GM11168 (cell line): ENCODE measurements at regions not wholly inside any gene's neighbourhood (a gene's known extent, or its start where the extent isn't known, plus 50 kb on each side); places are given as distances from the start of the nearest gene placed in this dataset.

ENCODE experiments used
- in situ Hi-C: fragments of 300-500 bp; cut with MboI; formaldehyde crosslinking; loops from one replicate; pipeline ENCODE4 v1.12.0; 2022; ENCODE audit warnings: low sequenced_read_pairs; ENCODE audit not compliant: unreplicated experiment

DNA sequence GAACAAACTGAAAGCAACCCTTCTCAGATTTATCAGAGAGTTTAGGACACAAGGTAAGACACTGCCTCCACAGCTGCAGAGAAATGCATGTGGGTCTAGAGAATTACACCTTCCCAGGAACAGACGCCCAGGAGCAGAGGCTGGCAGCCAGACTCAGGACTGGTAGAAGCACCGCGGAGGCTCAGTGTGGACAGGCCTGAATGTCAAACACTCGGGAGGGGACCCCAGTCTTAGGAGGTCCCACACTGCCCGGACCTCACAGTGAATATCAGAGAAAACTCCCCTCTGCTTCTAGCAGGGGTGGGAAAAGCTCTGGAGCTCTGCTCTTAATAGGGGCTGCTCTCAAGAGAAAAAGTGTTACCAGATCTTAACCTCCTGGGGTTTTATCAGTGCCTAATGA, 952.7 kb downstream of the BRD1 start:
- in situ Hi-C loops, result no loop called here

DNA sequence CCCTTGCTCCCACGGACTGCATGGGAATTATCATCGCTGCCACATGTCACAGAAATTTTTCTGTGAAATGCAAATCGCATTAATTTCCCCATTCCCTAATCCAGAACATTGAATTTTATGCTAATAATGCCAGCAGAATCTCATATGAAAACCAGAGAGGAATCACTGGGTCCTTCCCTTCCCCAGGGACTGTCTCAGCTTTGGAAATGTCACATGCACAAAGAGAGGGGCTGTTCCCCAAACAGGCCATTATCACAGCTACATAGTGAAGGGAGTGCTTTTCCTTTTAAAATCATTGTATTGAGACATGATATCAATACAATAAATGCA, 954.5 kb downstream of the BRD1 start:
- in situ Hi-C loops, result no loop called here

DNA sequence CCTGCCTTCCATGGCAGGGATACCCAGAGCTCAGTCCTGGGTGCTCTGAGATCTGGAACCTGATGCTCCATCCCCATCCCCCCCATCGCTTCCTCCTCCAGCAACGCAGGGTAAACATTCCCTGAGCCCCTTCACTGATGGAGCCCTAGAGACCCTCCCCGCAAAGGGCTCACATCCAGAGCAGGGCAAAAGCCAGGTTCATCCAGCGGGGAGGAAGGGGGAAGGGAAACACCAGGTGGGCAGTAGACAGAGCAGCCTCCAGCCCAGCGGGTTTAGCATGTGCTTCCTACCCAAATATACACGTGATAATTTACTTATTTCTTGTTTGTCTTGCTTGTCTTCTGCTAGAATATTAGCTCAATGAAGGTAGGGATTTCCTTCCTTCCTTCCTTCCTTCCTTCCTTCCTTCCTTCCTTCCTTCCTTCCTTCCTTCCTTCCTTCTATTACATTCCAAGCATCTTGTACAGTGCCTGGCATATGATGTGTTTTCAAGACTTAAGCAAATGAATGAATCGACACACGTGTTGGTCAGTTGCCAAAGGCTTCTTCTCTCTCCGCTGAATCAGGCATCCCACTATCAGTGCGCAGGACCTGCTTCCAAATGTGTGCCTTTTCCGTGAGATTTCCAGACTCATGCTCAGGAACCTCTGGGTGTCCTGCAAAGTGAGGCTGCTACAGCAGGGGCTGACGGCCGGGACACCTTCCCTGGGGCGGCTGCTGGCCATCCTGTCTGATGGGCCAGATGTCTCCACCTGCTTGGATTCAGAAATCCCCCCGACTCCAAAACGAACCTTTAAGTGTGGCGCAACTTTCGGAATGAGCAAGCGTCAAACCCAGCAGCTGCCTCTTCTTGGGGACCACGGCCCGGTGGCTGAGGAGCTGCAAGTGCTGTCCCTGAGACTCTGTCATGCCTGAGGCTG, 955.1 kb downstream of the BRD1 start:
- in situ Hi-C loops, result no loop called here

DNA sequence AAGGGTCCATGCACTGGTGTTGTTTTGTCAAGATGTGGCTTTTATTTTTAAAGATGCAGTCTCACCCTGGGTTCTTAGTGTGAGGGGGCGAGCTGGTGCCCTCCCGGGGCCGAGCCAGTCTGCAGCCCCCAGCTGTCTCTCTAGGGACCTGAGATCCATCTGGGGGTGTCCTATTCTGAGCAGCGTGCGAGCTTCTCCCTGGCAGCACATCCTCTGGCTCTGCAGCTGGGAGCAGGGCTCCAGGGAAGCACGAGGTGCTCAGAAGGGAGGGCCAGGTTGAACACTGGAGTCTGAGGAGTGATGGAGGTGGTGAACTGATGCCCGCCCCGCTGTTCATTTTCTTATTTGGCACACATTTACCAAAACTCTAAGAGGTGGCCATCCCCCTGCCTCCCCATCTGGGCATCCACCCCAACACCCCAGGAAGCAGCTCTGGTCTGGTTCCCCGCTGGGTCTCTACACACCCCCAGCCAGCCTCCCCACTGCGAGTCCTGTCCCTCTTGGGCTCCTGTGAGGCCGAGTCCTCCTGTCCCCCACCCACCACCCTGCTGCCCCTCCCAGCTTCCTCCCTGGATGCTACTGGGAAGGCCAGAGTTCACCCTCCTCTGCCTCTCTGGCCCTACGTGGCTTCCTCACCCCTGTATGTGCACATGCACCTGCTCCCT, 956.4 kb downstream of the BRD1 start:
- in situ Hi-C loops, result no loop called here

DNA sequence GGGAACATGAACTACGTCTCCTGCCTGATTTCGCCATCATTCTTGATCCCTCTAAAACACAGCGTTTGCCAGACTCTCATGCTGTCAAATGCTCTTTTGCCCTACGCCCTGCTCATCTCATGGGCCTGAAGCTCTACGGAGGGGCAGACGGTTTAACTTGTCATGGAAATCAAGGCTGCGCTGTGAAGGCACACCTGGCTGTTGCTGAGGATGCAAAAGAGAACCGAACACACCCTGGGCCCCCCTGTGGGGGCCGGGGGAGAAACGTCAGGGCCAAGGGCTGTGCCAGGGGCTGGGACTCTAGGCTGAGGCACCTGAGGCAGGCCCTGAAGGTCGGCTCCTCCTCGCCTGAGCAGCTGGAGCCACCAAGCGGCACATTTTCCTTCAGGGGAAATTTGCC, 957.2 kb downstream of the BRD1 start:
- in situ Hi-C loops, result no loop called here

DNA sequence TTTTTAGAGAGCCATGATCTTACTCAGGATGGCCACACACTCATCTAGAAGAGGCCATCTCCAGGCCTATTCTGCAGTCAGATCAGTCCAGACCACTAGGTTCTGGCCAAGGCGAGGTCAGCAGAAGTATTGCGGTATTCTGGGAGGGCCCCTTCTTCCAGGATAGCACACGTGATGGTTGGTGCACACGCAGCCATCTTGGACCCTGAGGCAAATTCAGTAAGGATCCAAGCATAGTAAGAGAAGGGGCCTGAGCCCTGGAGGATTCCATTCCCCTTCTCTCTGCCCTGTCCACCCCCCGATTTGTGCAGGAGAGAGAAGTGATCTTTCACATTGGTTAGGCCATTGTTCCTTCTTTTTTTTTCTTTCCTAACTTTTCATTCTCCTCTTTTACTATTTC, 957.9 kb downstream of the BRD1 start:
- in situ Hi-C loops, result no loop called here

DNA sequence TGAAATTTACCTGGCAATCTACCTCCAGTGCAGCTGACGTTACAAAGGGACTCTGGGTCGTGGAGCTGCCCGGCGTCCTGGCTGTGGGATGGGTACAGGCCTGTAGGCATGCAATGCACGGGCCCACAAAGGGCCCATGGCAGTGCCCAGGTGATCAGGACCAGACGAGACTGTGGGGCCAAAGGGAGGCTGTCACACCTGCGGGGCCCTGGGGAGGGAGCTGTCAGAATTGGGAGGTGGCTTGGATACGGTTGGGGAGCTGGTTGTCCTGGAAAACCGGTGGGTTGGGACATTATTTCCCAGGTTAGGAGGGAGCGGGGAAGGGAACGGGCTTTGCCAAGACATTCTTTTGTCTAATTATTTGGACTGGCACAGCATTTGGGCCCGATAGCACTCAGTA, 958.5 kb downstream of the BRD1 start:
- in situ Hi-C loops, result no loop called here

DNA sequence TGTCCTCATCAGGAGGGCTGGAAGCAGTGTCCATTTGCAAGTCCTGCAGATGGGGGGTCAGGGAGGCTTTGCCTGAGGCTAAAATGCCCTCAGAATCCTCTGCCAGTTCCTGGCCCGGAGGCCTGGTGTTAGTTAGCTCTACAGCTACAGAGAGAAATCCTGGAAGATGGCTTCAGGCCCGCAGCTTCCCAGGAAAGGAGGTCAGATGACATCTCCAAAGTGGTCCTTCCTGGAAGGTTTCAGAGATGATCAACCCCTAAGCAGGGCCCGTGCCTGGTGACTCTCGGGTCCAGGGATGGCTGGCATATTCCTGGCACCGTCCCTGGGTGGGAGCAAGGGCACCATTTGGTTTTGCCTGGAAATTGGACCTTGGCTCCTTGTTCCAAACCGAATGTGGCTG, 959.1 kb downstream of the BRD1 start:
- in situ Hi-C loops, result no loop called here

DNA sequence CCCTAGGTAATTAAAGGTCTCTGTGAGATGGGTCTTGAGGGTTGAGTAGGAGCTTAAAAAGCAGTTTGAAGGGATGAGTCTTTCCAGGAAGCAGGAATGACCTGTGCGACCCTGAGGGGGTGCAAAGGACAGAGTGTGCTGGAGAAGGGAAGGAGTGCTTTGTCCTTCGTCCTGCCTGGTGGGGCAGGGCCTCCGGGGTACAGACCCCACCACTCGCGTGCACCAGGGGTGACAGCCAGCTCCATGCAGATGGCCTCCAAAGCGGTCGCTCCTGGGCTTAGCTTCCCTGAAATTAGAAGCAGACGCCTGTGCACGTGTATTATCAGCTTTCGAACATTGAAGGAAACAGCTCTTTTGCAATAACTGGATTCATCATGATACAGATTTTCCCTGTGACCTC, 959.8 kb downstream of the BRD1 start:
- in situ Hi-C loops, result no loop called here

DNA sequence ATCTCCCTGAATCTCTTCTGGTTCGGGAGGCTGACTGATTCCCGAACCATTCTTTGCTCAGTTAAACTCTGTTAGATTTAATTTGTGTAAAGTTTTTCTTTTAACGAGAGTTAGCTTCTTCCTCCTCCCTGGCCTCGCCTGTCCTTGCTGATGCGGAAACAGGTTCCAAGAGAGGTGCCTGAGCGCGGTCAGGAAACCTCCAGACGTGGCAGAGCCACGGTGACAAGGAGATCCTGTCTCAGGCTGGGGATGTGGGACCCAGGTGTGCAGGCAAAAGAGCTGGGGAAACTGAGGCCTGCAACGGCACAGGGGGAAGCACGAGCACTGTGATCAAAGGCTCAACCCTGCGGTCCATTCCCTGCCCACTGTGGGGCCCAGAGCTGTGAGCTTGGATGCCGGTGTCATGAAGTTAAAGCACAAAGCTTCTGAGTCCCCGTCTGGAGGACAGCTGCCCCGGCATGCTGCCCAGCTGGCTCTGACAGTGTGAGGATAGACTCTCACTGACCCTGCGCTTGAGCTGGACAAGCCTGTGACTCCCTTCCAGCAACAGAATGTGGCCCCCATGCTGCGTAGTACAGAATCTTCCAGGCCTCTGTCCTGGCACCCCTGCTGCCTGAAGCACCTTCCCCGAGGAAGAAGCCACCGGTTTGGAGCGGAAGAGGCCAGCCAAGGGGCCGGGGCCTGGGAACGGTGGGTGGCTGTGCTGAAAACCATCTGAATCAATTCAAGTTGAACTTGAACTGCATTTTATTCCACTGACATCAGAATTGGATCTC, 960.6 kb downstream of the BRD1 start:
- in situ Hi-C loops, result no loop called here

DNA sequence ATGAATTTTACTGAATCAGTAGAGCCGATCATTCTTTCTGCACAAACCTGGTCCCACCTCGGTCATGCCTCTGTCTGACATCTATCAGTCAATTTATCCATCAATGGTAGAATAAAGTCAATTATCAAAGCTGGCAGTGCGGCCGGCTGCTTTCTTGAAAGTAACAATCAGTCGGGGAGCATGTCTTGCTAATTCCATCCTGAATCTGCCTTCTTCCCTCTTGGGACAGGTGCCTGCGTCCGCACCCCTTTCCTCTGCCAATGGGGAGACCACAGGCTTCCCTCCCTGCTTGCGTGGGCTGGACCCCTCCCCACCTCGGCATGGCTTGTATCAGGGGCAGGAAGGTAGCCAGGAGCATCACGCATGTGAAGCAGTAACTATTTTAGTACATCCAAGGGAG, 962.9 kb downstream of the BRD1 start:
- in situ Hi-C loops, result no loop called here

DNA sequence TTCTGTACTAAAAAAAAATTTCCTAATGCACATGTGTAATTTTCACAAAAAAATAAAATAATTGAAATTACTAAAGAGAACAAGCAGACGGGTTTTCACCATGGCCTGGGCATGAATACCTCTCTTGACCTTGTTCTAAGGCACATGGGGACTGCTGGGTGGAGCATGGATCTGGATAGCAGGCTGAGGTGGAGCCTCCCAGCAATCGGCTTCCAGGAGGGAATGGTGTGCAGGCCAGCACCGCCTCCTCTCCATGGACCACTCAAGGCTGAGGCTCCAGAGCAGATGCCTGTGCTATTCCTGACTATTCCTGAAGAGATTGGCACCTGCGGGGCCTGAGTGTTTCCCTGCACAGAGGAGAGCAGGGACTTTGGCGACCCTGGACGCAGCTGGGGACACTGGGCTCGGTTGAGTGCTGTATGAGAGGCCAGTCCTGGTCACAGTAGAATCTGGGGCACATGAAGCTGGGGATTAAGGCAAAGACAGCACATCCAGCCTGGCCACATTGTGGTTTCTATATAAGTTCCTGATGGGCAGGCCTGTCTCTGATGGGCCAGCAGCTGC, 963.6 kb downstream of the BRD1 start:
- in situ Hi-C loops, result no loop called here

DNA sequence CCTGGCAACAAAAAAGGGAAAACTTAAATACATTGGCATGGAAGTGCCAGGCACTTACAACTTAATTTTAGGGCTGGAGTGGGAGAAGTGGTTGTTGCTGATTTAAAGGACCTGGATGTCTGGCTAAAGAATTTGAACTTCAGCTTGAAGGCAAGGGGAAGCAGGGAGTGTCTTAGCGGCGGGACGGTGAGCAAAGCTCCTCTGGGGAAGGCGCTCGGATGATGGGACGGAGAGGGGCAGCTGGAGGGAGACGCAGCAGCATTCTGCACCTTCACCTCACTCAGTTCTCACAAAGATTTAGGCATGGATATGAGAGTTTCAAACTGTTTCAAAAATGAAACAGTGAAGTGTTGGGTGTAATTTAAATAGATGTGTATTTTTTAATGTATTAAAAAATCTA, 967.1 kb downstream of the BRD1 start:
- in situ Hi-C loops, result no loop called here

DNA sequence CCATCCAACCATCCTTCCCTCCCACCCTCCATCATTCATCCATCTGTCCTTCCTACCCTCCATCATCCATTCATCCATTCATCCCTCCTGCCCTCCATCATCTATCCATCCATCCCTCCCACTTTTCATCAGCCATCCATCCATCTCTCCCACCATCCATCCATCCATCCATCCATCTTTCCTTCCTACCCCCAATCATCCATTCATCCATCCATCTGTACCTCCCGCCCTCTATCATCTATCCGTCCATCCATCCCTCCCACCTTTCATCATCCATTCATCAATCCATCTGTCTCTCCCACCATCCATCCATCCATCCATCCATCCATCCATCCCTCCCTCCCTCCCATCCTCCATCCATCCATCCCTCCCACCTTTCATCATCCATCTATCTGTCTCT, 968.8 kb downstream of the BRD1 start:
- in situ Hi-C loops, result no loop called here

DNA sequence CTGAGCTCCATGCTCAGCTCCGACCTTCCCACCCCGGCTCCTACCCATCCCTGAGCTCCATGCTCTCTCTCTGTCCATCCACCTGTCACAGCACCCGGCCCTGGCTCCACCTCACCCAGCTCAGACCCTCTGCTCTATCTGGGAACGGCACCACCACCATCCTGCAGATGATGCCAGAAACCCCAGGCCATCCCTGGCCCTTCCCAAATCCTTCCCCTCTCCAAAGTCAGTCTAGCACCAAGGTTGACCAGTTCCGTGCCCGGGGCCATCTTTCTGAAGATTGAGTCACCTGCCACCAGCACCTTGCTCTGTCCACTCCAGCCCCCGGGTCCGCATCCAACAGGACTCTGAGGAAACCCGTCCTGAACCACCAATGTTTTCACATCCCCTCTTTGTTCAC, 969.6 kb downstream of the BRD1 start:
- in situ Hi-C loops, result no loop called here

DNA sequence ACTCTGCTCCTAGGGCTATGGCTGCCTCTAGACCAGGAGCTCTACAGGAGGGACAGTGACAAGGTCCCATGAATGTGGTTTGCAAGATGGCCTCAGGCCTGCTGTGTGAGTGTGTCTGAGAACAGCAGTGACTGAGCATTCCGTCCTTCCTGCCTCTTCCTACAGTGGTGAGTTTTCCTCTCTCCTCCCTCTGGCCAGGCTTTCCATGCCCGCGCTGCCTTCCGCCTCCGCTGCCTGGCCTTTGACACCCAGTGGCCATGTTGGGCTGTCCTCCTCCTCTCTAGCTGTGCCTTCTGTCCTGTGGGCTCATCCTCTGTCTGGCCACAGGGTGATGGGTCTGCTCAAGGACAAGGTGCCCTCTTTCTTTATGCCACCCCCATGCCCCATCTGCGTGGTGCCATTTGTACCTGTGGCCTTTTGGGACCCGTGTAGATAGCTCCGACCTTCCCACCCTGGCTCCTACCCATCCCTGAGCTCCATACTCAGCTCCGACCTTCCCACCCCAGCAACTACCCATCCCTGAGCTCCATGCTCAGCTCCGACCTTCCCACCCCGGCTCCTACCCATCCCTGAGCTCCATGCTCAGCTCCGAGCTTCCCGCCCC, 970.4 kb downstream of the BRD1 start:
- in situ Hi-C loops, result no loop called here

DNA sequence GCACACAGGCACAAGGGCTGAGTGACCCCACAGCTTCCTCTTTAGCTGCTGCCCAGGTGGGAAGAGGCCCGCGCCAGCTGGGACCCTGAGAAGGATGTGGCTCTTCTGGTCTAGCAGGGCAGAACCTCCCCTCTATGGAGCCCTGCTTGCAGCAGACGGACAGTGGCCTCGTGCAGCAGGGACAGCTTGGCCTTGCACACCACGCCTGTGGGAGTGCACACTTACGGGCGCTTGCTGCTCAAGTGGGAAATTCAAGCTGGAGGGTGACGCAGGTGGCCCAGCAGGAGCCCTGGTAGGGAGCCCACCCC, 971.4 kb downstream of the BRD1 start:
- in situ Hi-C loops, result no loop called here

DNA sequence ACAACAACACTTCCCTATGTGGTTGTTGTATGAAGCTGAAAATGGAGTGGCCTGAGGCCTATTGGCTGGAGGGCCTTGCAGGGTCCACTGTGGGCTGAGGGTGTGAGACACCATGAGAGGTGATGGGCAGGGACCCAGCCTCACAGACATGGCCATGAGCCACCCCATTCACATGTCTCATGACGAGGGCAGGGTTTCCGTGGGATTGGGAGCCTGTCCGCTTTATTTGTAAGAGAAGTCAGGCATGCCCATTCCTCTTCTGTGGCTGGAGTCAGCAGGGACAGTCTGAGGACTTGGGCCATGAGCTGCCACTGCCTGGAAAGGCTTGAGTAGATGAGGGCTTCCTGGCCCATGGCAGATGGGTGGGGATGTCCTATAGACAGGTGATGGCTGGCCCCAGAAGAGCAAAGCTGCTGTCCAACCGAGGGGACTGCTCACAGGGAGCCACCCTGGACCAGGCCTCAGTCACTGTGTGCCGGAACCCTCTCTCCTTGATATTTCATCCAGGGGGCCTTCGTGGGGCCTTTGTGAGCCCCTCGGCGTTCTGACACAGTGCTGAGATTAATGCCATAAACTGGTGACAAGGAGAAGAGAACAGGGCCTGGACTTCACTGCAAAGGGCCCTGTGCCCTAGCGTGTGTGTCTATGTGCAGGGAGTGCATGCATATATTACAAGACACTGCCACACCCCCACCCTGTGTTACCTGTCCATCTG, 971.9 kb downstream of the BRD1 start:
- in situ Hi-C loops, result no loop called here

DNA sequence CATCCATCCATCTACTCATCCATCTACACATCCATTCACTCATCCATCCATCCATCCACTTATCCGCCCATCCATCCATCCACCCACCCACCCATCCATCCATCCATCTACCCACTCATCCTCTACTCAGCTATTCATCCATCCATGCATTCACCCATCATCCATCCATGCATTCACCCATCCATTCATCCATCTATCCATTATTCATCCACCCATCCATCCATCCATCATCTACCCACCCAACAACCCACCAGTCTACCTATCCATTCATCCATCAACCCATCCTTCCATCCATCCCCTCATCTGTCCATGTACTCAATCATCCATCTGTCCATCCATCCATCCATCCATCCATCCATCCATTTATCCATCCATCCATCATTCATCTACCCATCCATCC, 972.7 kb downstream of the BRD1 start:
- in situ Hi-C loops, result no loop called here

DNA sequence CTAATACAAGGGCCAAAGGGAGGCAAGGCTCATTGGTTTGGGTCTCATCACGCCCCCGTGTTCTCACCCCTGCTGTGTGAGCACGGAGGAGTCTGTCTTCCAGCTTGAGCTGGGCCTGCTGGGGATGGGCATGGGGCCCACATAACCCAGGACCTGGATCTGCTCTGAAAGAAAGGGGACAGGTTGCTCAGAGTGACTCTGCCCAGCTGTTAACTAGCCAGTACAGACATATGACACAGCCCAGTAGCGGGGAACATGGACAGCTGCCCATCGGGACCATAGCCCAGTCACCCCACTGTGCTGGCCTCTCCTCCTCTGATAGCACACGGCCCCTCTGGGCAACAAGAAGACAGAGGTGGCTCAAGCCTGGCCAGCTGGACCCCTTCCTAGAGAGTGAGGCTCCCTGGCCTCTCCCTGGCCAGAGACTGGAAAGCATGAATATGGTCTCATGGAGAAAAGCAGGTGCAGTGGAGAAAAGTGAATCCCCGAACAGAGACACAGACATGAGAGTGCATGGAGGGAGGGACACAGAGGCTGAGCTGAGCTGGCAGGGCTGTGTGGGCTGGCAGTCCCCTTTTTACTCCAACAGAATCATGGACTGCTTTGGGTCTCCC, 973.9 kb downstream of the BRD1 start:
- in situ Hi-C loops, result no loop called here
